ENCODE measurements at regions not wholly inside any gene's neighbourhood (a gene's known extent, or its start where the extent isn't known, plus 50 kb on each side); places are given as distances from the start of the nearest gene placed in this dataset.

DNA sequence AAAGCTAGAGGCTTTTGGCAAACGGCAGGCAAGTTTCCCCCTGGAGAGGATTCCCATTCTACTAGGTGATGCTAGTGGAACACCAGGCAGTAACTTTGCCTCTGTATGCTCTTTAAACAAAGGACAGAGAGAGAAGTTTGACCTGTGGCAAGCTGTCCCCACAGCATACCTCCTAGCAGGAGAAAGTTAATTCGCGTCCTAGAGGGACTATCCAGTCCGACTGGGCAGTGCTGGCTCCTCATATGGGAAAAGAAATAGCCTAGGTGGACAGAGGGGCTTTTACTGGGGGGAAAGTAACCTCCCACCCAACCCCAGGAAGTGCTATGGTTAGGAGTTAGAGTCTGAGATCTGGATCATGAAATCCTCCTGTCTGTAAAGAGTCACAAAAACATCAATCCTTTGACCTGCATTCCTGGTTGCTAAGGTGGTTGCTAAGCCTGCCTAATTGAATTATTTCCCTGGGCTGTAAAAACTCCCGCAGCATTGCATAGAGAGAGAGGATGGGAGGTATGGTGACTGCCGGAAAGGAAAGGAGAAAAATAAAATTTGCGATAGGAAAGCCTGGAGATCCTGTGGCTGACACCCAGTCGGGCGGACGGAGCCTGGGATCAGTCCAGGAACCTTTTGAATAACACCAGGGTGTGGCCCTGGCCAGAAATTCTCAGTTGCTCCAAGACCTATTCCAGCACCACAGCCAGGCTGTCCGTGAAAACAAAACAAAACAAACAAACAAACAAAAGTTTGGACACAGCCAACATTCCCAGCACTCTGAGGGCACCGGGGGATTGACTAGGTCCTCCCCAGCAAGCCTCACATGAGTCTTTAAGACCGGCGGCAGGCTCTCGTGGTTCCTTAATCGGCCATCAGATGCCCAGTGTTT lies 67.7 kb upstream of the ATP11B start:
- TF ChIP-seq CTCF (IDR thresholded peaks at IDR 0.05; ENCODE audit: low read depth, low read length): no peak
- H3K9me3 ChIP-seq (ENCODE audit: control insufficient read depth, insufficient read depth, low read length): no peaks in the 10 kb centered on the region; the same call in 1 of the 2 replicates
- H3K4me3 ChIP-seq (ENCODE audit: low read depth, low read length): no peak overlapping the region
- CTCF ChIA-PET: interaction anchor here (1.4 kb wide), 1 partner anchor 12 kb away, joined by 3 read pairs; no protein-coding TSS in a partner anchor
- POLR2A ChIA-PET: no interaction called here
- DNase-seq (ENCODE audit: low read depth, low spot score): no peak
- no peak overlapping the region for H3K27ac ChIP-seq (ENCODE audit: low read depth, low read length)
- peaks cover 8% of the 10 kb centered on the region for H3K27me3 ChIP-seq (ENCODE audit: control insufficient read depth, insufficient read depth, low read length)

- Histone ChIP-seq H3K27me3 (ENCODE audit: control insufficient read depth, insufficient read depth, low read length) (peaks cover 8% of the 10 kb centered on the region), H3K9me3 (ENCODE audit: control insufficient read depth, insufficient read depth, low read length) (no peaks in the 10 kb centered on the region; the same call in 1 of the 2 replicates), H3K27ac (ENCODE audit: low read depth, low read length) (no peak overlapping the region), H3K4me3 (ENCODE audit: low read depth, low read length) (no peak overlapping the region)
- TF ChIP-seq CTCF (IDR thresholded peaks at IDR 0.05; ENCODE audit: low read depth, low read length): no peak
- no peak for DNase-seq (ENCODE audit: low read depth, low spot score)
- ChIA-PET POLR2A (no interaction called here), CTCF (interaction anchor here (1.4 kb wide), 1 partner anchor 13 kb away, joined by 3 read pairs; no protein-coding TSS in a partner anchor)
Observed at GRCh38 chr3:182726258-182727142, 66.8 kb upstream of the ATP11B start.

- peaks cover 8% of the 10 kb centered on the region for H3K27me3 ChIP-seq (ENCODE audit: control insufficient read depth, insufficient read depth, low read length)
- TF ChIP-seq CTCF (IDR thresholded peaks at IDR 0.05; ENCODE audit: low read depth, low read length): no peak
- CTCF ChIA-PET: no interaction called here
- DNase-seq (ENCODE audit: low read depth, low spot score): no peak
- H3K4me3 ChIP-seq (ENCODE audit: low read depth, low read length): no peak overlapping the region
- no peak overlapping the region for H3K27ac ChIP-seq (ENCODE audit: low read depth, low read length)
- no peaks in the 10 kb centered on the region; the same call in 1 of the 2 replicates for H3K9me3 ChIP-seq (ENCODE audit: control insufficient read depth, insufficient read depth, low read length)
- POLR2A ChIA-PET: no interaction called here
Observed at GRCh38 chr3:182728238-182728637, 65.1 kb upstream of the ATP11B start.

GRCh38 chr3:182729903-182730674 lies 63.2 kb upstream of the ATP11B start:
- POLR2A ChIA-PET: no interaction called here
- peaks cover 8% of the 10 kb centered on the region for H3K27me3 ChIP-seq (ENCODE audit: control insufficient read depth, insufficient read depth, low read length)
- no peak for DNase-seq (ENCODE audit: low read depth, low spot score)
- no peak overlapping the region for H3K4me3 ChIP-seq (ENCODE audit: low read depth, low read length)
- CTCF ChIA-PET: no interaction called here
- no peak for TF ChIP-seq CTCF (IDR thresholded peaks at IDR 0.05; ENCODE audit: low read depth, low read length)
- H3K9me3 ChIP-seq (ENCODE audit: control insufficient read depth, insufficient read depth, low read length): no peaks in the 10 kb centered on the region; the same call in 1 of the 2 replicates
- H3K27ac ChIP-seq (ENCODE audit: low read depth, low read length): no peak overlapping the region
